Middle frontal gyrus (tissue), 1 donor: ENCODE measurements at regions not wholly inside any gene's neighbourhood (a gene's known extent, or its start where the extent isn't known, plus 50 kb on each side); places are given as distances from the start of the nearest gene placed in this dataset.

Experiments
- DNase-seq: peaks from one replicate; pipeline ENCODE4 v3.0.0-alpha.2; 2015; ENCODE audit warnings: low spot score; ENCODE audit errors: extremely low spot score

DNA sequence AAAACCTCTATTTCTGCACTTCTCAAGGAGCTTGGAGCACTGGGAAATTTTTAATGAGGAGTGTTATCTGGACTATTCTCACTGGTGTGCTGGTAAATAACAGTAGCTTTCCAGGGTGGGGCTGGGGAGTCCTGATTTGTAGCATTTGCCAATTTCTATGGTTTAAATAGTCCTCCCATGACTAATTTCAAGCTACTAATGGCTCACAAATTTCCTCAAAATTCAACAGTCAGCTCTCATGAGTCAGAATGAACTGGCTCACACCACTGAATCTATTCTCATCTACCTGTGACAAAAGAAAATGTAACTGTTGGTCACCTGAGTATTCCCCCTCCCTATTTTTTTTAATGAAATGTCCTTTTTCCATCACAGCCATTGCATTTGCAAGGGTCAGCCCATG is 449.6 kb downstream of the KIF16B start:
- DNase-seq: no peak

DNA sequence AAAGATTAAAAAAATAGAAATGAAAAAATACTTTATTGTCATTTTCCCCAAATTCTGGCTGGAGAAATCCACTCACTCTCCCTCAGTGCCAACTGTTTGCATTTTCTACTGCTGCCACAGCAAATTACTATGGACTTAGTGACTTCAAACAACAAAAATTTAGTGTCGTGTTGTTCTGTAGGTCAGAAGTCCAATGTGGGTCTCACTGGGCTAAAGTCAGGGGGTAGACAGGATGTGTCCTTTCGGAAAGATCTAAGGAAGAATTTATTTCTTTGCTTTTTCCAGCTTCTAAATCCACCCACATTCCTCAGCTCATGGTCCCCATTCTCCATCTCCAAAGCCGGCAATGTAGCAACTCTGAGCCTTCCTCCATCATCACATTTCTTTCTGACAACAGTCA is 453.3 kb downstream of the KIF16B start:
- DNase-seq: no peak

DNA sequence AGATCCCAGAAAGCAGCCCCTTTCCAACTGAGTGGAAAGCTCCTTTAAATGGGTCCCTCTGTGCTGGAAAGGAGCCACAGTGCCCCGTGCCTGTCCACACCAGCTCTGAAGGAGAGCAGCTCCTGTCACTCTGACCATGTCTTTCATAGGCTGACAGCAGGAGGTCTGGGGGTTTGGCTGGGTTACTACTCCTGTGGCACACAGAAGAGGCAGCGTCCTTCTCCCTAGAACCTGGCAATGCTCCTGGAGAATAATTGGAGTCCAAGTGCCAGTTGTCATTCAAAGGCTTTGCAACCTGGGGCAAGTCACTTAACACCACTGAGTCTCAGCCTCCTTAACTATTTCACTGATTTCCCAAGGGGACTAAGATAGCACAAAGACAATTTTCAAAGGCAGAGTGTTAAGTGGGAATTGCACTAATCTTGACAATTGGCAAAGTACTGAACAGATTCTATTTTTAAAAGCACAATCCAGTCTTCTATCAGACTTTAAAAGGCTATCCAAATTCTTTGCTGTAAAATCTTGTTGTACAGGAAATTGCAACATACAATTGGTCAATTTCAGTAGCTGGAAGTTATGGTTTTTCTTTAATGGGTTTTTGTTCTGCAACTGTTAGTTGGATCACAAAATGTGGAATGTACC is 457.2 kb downstream of the KIF16B start:
- no peak for DNase-seq

DNA sequence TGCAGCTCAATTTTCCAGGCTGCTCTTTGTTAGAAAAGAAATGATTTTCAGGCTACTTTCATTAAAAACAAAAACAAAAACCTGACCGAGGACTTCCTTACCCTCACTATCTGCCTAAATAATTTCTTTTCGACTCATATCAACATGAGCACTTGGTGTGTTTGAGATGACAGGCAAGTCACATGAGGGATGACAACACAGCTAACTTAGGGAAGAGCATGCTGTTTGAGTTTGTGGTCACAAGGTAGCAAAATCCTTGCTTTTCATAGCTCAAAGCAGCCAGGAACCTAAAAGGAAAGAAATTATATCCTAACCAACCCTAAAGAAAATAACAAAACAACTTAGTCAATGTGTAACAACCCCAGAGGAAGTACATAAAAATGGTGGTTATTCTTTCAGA is 459.5 kb downstream of the KIF16B start:
- no peak for DNase-seq

DNA sequence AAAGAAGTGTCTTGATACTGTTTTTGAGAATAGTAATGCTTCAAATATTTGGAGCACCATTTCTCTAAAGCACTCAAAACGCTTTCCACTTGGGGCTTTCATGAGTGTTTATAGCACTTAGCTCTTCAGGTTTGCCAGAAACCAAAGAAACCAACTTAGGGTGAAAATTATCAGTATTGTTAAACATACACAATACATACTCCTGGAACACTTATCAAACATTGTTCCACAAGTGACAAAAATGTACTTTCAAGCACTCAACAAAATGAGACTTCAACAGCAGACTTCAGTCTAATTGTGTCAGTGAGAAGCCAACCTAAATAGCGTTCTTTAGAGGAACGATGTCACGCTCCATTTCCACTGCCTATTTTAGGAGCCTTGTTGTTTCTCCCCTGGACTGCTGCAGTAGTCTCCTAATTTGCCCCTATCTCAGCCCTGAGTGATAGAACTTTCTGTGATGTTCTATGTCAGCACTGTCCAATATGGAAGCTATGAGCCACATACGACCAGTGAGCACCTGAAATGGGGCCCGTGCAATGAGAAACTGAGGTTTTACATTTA is 461.3 kb downstream of the KIF16B start:
- DNase-seq: no peak

DNA sequence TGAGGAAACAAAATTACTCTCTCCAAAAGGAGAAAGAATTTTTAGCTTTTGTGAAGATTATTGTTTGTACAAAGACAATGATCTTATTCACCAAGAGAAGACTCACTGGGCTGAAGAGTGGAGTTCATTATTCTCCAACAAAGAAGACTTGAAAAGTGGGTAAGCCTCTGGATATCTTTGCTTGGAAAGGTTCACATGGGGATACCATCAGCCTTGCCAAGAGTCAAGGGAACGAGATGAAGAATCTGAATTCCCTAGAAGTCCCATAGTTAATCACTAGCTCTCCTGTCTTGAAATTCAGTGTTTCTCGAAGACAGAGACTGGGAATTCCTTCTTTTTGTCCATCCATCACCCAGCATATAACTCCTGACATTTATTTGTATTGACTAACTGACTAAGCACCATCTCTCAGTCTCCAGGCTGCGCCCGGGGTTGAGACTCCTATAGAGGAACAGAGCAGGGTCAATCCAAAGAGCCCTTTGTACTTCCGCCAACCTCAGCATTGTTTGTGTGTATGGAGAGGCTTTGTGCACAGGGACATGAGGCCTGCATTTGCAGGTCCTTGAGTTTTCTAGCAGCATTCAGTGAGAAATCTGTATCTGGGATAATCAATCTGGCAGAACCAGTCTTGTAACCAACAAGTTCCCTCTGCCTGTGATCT is 461.9 kb downstream of the KIF16B start:
- DNase-seq: no peak

DNA sequence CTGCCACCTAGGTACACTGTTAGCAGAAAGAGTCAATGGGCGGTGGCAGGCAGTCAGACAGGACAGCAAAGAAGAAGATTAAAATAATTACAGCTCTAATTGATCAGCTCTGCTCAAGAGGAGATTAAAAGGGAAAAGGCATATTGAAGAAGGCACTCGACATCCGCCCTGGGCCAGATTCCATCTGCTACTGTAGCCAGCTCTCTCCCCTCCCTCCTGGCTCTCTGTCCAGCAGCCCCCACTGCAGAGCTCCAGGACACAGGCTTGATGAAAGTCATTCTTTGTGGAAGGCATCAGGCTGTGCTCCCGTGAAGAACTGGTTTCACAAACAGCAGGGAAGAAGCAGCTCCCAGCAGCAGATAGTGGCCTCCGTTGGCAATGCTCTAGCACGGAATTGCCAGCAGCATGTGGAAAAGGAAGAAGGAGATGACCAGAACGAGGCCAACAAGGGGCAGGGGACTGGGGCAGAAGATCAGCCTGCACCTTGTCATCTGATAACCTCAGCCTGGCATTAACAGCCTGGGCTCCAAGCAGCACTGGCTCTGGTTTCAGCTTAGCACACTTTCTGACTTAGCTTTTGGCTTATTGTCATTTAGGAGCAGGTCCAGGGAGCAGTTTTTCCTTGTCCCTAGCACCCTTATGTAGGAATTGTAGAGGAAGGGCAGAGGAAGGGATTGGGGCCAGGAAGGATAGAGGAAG is 465.9 kb downstream of the KIF16B start:
- no peak for DNase-seq

DNA sequence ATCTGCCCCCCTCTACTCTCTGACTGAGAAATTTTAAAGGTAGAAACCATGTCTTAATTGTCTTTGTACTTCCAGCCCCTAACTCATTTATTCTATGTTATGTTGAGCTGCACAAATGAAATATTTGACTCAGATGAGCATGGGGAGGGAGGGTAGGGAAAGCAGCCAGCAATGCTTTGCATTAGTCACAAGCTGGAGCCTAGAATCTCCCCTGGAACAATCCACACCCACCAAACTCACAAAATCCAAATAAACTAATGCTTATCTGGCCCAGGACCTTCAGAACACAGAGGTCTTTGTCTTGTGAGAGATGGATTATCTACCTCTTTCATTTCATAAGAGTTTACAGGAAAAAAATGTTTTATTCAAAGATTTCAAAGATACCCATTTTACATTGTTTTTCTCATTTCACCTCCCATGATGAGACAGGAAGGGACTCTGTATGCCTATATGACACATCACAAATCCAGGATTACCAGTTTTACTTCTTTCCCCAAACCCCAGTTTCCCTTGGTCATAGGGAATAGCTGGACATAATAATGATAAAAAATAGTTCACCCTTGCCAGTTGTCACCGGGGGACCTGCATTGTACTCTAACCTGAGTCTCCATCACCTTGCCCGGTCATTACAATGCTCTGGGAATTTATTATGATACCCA is 466.9 kb downstream of the KIF16B start:
- no peak for DNase-seq

DNA sequence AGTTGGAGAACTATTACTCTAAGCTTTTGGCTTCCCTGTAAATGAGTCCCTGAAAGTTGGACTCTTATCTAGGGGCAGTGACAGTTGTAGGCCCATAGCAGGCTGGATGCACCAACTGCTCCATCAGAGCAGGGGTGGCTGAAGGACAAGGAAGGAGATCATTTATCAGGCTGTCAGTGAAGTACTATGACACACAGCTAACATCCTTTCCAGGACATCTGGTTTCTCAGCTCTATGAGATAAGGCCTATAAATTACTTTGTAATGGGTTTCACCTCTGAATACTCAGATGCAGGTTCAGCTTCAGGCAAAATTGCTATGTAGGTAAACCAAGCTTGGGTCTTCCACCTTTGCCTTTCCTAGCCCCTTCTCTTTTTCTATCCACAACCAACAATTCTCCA is 468.5 kb downstream of the KIF16B start:
- DNase-seq: no peak
